K562 (cell line): ENCODE measurements at regions not wholly inside any gene's neighbourhood (a gene's known extent, or its start where the extent isn't known, plus 50 kb on each side); places are given as distances from the start of the nearest gene placed in this dataset.

Source experiments
- ATAC-seq: fragments of 200-7000 bp; cut with Tn5 transposase; 3 replicates; pipeline ENCODE4 v1.9.1; 2020; ENCODE audit warnings: moderate library complexity
- BruUV-seq: library from RNA; stranded (reverse); fragments of 400-500 nt; replicated peaks from 2 replicates; lab custom pipeline; 2021; lab: Mats Ljungman, UMichigan
- CTCF ChIA-PET: fragments of 300-600 bp; formaldehyde crosslinking; extraction: SDS; loops from one replicate; lab custom pipeline; 2021; ENCODE audit warnings: low intra/inter-chr PET ratio; lab: Yijun Ruan, JAX
- POLR2A ChIA-PET: fragments of 300-600, 350-650 bp; sonication (Branson Sonifier 250); formaldehyde crosslinking; extraction: SDS; loops from one replicate; lab custom pipeline; 2021; ENCODE audit warnings: antibody characterized with exemption, inconsistent platforms; lab: Yijun Ruan, JAX
- DNase-seq, 4 experiments: peaks; one replicate each; pipeline versions ENCODE4 v3.0.0 to v3.0.0-alpha.2; 2011 to 2018; ENCODE audit warnings: low spot score in 3 of 4, mixed read lengths in 3 of 4; ENCODE audit errors: extremely low read depth in 1 of 4
- FAIRE-seq: peaks from 2 replicates; lab custom pipeline; 2011; peaks lifted over from hg19 to GRCh38; lab: Jason Lieb, UNC
- H2AFZ ChIP-seq: 2 replicates; pipeline ENCODE4 v1.6.0; 2011; ENCODE audit warnings: low read depth, low read length, control low read depth, inconsistent platforms
- H3K27ac ChIP-seq: fragments of 200-600 bp; 3 replicates; pipeline ENCODE4 v1.8.0; 2011; ENCODE audit warnings: low read depth, mild to moderate bottlenecking, control low read depth, inconsistent platforms, low read length, moderate library complexity, mixed read lengths; ENCODE audit errors: extremely low read depth
- H3K27me3 ChIP-seq, 2 experiments: fragments of 300-600 bp in 1 of 2; 2 replicates in 1 of 2; 3 replicates in 1 of 2; pipeline versions ENCODE4 v1.6.0 to v1.8.0; 2011; ENCODE audit warnings: inconsistent platforms in 2 of 2, low read length in 2 of 2, mild to moderate bottlenecking in 1 of 2, mixed read lengths in 1 of 2, moderate library complexity in 1 of 2; ENCODE audit not compliant: control insufficient read depth in 2 of 2, insufficient read depth in 2 of 2
- H3K36me3 ChIP-seq: fragments of 300-600 bp; 3 replicates; pipeline ENCODE4 v1.8.0; 2011; ENCODE audit warnings: mild to moderate bottlenecking, low read length, inconsistent platforms; ENCODE audit not compliant: control insufficient read depth, insufficient read depth
- H3K4me1 ChIP-seq, 2 experiments: fragments of 200-600 bp in 1 of 2; replicated peaks in 1 of 2; 2 replicates in 1 of 2; 3 replicates in 1 of 2; pipeline versions ENCODE4 v1.5.1 to v1.8.0; 2011; ENCODE audit warnings: inconsistent platforms in 2 of 2, low read length in 2 of 2, mild to moderate bottlenecking in 1 of 2, mixed read lengths in 1 of 2, moderate library complexity in 1 of 2; ENCODE audit not compliant: control insufficient read depth in 2 of 2, insufficient read depth in 2 of 2
- H3K4me2 ChIP-seq: 2 replicates; pipeline ENCODE4 v1.6.1; 2011; ENCODE audit warnings: low read length, control low read depth, inconsistent platforms, mixed read lengths; ENCODE audit not compliant: insufficient read depth
- H3K4me3 ChIP-seq: fragments of 200-600 bp; sonication (generic), shearing (Covaris generic); 2 replicates; pipeline ENCODE4 v1.5.1; 2016; ENCODE audit warnings: control low read depth, inconsistent platforms
- H3K79me2 ChIP-seq: fragments of 200-600 bp; 3 replicates; pipeline ENCODE4 v1.8.0; 2011; ENCODE audit warnings: low read length, inconsistent platforms; ENCODE audit not compliant: control insufficient read depth, insufficient read depth
- H3K9ac ChIP-seq, 2 experiments: 2 replicates each; pipeline versions ENCODE4 v1.6.0 to v1.6.1; 2011; ENCODE audit warnings: low read depth in 2 of 2, low read length in 2 of 2, control low read depth in 1 of 2, inconsistent platforms in 1 of 2, mild to moderate bottlenecking in 1 of 2, mixed read lengths in 1 of 2; ENCODE audit not compliant: insufficient read depth in 1 of 2
- H3K9me1 ChIP-seq: one replicate; pipeline ENCODE4 v1.6.0; 2011; ENCODE audit warnings: inconsistent platforms, mild to moderate bottlenecking, low read length, moderate library complexity; ENCODE audit not compliant: control insufficient read depth, insufficient read depth
- H3K9me3 ChIP-seq: replicated peaks from 2 replicates; pipeline ENCODE4 v1.5.1; 2011; ENCODE audit warnings: low read depth, low read length, inconsistent platforms; ENCODE audit not compliant: control insufficient read depth, insufficient read depth
- H4K20me1 ChIP-seq: replicated peaks from 2 replicates; pipeline ENCODE4 v1.6.1; 2011; ENCODE audit warnings: low read length, inconsistent platforms, mixed read lengths; ENCODE audit not compliant: control insufficient read depth, insufficient read depth
- CXXC5 ChIP-seq: fragments of 250-450 bp; sonication (Bioruptor Pico); IDR thresholded peaks from 2 replicates; pipeline ENCODE4 v1.8.0; 2022; ENCODE audit warnings: inconsistent platforms, mild to moderate bottlenecking, moderate library complexity
- HNRNPUL1 ChIP-seq: fragments of 200-400 bp; formaldehyde crosslinking; IDR thresholded peaks from 2 replicates; pipeline ENCODE4 v1.6.1; 2017; ENCODE audit warnings: low read length
- OTX1 ChIP-seq: fragments of 450-650 bp; formaldehyde crosslinking; IDR thresholded peaks from 2 replicates; pipeline ENCODE4 v1.4.0; 2022; ENCODE audit warnings: mild to moderate bottlenecking
- POLR2AphosphoS5 ChIP-seq: IDR thresholded peaks from 2 replicates; pipeline ENCODE4 v1.6.1; 2011; ENCODE audit warnings: mild to moderate bottlenecking, low read depth, low read length, moderate library complexity; ENCODE audit not compliant: control insufficient read depth, insufficient read depth
- SRSF1 ChIP-seq: fragments of 200-400 bp; formaldehyde crosslinking; IDR thresholded peaks from 2 replicates; pipeline ENCODE4 v1.6.1; 2017; ENCODE audit warnings: mild to moderate bottlenecking, low read depth, low read length, moderate library complexity
- TBP ChIP-seq: optimal IDR thresholded peaks from 2 replicates; pipeline ENCODE3; 2011; ENCODE audit warnings: low read depth, low read length, improper control_type of control experiment
- YY1 ChIP-seq, 3 experiments: IDR thresholded peaks; 2 replicates each; pipeline ENCODE4 v1.6.1; 2011; ENCODE audit warnings: low read length in 2 of 3, mild to moderate bottlenecking in 2 of 3, moderate library complexity in 2 of 3, borderline replicate concordance in 1 of 3, control low read depth in 1 of 3, low read depth in 1 of 3; ENCODE audit not compliant: insufficient read depth in 3 of 3, insufficient replicate concordance in 2 of 3, control insufficient read depth in 1 of 3, insufficient read length in 1 of 3; ENCODE audit errors: extremely low read depth in 1 of 3
- ZBTB40 ChIP-seq, 2 experiments: fragments of 450-650 bp in 1 of 2; sonication (generic) in 1 of 2; formaldehyde crosslinking in 1 of 2; IDR thresholded peaks; 2 replicates each; pipeline versions ENCODE4 v1.7.1 to v1.9.0; 2016 to 2022; ENCODE audit warnings: inconsistent platforms in 1 of 2, mild to moderate bottlenecking in 1 of 2, missing genetic modification reagents in 1 of 2
- WGBS: fragments of 100-300 bp; shearing (Covaris generic); methylation state at CpG from one replicate; pipeline ENCODE4 v1.1.6; 2016; ENCODE audit warnings: low coverage, mixed read lengths; ENCODE audit not compliant: insufficient coverage; ENCODE audit errors: missing lambda C conversion rate; 5-methylcytosine and 5-hydroxymethylcytosine counted together
- in situ Hi-C: fragments of 300-500 bp; cut with MboI; formaldehyde crosslinking; loops from 4 replicates; pipeline ENCODE4 v1.15.0; 2018; ENCODE audit warnings: inconsistent platforms, mixed read lengths
- intact Hi-C: fragments of 100-400 bp; cut with micrococcal nuclease; formaldehyde crosslinking; loops from 2 replicates; pipeline ENCODE4 v1.14.2; 2022
- TF ChIP-seq, protein P1 (sequence below): IDR thresholded peaks from 2 replicates; pipeline ENCODE4 v1.6.1; 2012; ENCODE audit warnings: low read depth, low read length, improper control_type of control experiment, borderline replicate concordance

GRCh38 chr11:91305402-91305801 lies 919.2 kb upstream of the FAT3 start:
- H4K20me1 ChIP-seq = no peaks in the 10 kb centered on the region
- H3K4me3 ChIP-seq = no peak overlapping the region
- H3K27me3 ChIP-seq = no peaks in the 10 kb centered on the region
- H3K9me3 ChIP-seq = no peaks in the 10 kb centered on the region
- H3K9me1 ChIP-seq = no peaks in the 10 kb centered on the region
- intact Hi-C loops = no loop called here
- no peaks in the 10 kb centered on the region for H3K36me3 ChIP-seq
- no peak for ATAC-seq
- H3K4me1 ChIP-seq = no peaks in the 10 kb centered on the region
- no peaks in the 10 kb centered on the region for H3K79me2 ChIP-seq
- BruUV-seq = no TSS peak
- H3K9ac ChIP-seq = no peak overlapping the region
- ChIA-PET POLR2A (no interaction called here), CTCF (no interaction called here)
- H3K27ac ChIP-seq = no peak overlapping the region
- no peak for DNase-seq
- 2% methylated on average over 2 of the region's 2 CpGs for WGBS
- in situ Hi-C loops = no loop called here
- no peak overlapping the region for H2AFZ ChIP-seq
- no peak for TF ChIP-seq TBP
- no peak for TF ChIP-seq CXXC5
- TF ChIP-seq YY1 (IDR thresholded peaks at IDR 0.05; ENCODE audit: borderline replicate concordance in 1 of 3, control insufficient read depth in 1 of 3, extremely low read depth in 1 of 3, insufficient read depth in 3 of 3, insufficient read length in 1 of 3, insufficient replicate concordance in 2 of 3, low read depth in 1 of 3, low read length in 2 of 3) = no peak
- no peak for TF ChIP-seq POLR2AphosphoS5
- no peak for TF ChIP-seq ZBTB40 (IDR thresholded peaks at IDR 0.05)
- no peak for TF ChIP-seq ZBTB40 (CRISPR knock-in tag; IDR thresholded peaks at IDR 0.05)
- TF ChIP-seq SRSF1 = no peak
- TF ChIP-seq, protein P1, sequence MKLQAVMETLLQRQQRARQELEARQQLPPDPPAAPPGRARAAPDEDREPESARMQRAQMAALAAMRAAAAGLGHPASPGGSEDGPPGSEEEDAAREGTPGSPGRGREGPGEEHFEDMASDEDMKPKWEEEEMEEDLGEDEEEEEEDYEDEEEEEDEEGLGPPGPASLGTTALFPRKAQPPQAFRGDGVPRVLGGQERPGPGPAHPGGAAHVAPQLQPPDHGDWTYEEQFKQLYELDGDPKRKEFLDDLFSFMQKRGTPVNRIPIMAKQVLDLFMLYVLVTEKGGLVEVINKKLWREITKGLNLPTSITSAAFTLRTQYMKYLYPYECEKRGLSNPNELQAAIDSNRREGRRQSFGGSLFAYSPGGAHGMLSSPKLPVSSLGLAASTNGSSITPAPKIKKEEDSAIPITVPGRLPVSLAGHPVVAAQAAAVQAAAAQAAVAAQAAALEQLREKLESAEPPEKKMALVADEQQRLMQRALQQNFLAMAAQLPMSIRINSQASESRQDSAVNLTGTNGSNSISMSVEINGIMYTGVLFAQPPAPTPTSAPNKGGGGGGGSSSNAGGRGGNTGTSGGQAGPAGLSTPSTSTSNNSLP = no peak
- TF ChIP-seq HNRNPUL1 = no peak
- no peak for TF ChIP-seq OTX1 (CRISPR knock-in tag)
- no peak overlapping the region for H3K4me2 ChIP-seq
- no peak for FAIRE-seq
